Suprapubic skin (tissue), 3 donors: ENCODE measurements at regions not wholly inside any gene's neighbourhood (a gene's known extent, or its start where the extent isn't known, plus 50 kb on each side); places are given as distances from the start of the nearest gene placed in this dataset.

Experiments used
- CTCF ChIP-seq, 2 donors: fragments of 200-600 bp in 1 of 2; fragments of 450-650 bp in 1 of 2; sonication (generic) in 1 of 2; IDR thresholded peaks; one replicate each; pipeline ENCODE4 v1.5.1; 2016 to 2019; ENCODE audit warnings: antibody characterized with exemption in 2 of 2, mild to moderate bottlenecking in 1 of 2, moderate library complexity in 1 of 2
- EP300 ChIP-seq: sonication (generic); formaldehyde crosslinking; IDR thresholded peaks from one replicate; pipeline ENCODE4 v1.6.1; 2017; ENCODE audit warnings: antibody characterized with exemption

GRCh38 chr18:10162340-10162739 lies 248.5 kb downstream of the VAPA start:
- TF ChIP-seq CTCF (IDR thresholded peaks at IDR 0.05) (no peak), EP300 (no peak)
